Pancreas (tissue), 10 donors: ENCODE measurements at regions not wholly inside any gene's neighbourhood (a gene's known extent, or its start where the extent isn't known, plus 50 kb on each side); places are given as distances from the start of the nearest gene placed in this dataset.

ENCODE experiments used
- ATAC-seq, 4 donors: fragments of 200-7000 bp; cut with Tn5 transposase; one replicate each; pipeline versions ENCODE4 v1.8.0 to v1.9.1; 2020; ENCODE audit warnings: mild to moderate bottlenecking in 4 of 4, moderate library complexity in 4 of 4
- DNase-seq, 6 donors: peaks; one replicate each; pipeline ENCODE4 v3.0.0-alpha.2; 2020
- FAIRE-seq: peaks from 2 replicates; lab custom pipeline; 2012; peaks lifted over from hg19 to GRCh38; lab: Jason Lieb, UNC
- H3K27ac ChIP-seq, 4 donors: fragments of 200-600 bp; sonication (generic); 1 replicate in 3 of 4; 2 replicates in 1 of 4; pipeline versions ENCODE4 v1.5.0 to v1.8.0; 2020
- H3K27me3 ChIP-seq, 4 donors: fragments of 200-600 bp; one replicate each; pipeline ENCODE4 v1.8.0; 2021
- H3K36me3 ChIP-seq, 3 donors: fragments of 200-600 bp; sonication (generic) in 1 of 3; one replicate each; pipeline versions ENCODE4 v1.5.0 to v1.8.0; 2020 to 2021
- H3K4me1 ChIP-seq, 3 donors: fragments of 200-600 bp; one replicate each; pipeline ENCODE4 v1.8.0; 2021
- H3K4me3 ChIP-seq, 4 donors: fragments of 200-600 bp; sonication (generic) in 2 of 4; one replicate each; pipeline versions ENCODE4 v1.5.0 to v1.8.0; 2020 to 2021
- H3K9me3 ChIP-seq, 4 donors: fragments of 200-600 bp; one replicate each; pipeline ENCODE4 v1.8.0; 2021
- CTCF ChIP-seq, 4 donors: fragments of 200-600 bp; sonication (generic) in 3 of 4; IDR thresholded peaks; one replicate each; pipeline versions ENCODE4 v1.5.0 to v1.8.0; 2021; ENCODE audit warnings: antibody characterized with exemption in 4 of 4
- WGBS, 2 donors: extraction: QIAGEN DNeasy Blood & Tissue Kit; methylation state at CpG; one replicate each; pipeline ENCODE4 v1.1.7; 2013; 5-methylcytosine and 5-hydroxymethylcytosine counted together
- intact Hi-C, 3 donors: fragments of 100-400 bp; cut with DNase I; formaldehyde crosslinking; loops; one replicate each; pipeline versions ENCODE4 v1.11.1 to v1.14.2; 2022
- donor health status: healthy with polysubstance abuse.
- donor health status: DM: no; HTN: no; CAD: no; lungs with moderate emphysema.
- donor health status: DM: no; HTN: no; CAD: no.
- donor health status: control.
- donor health status: control.
- donor health status: Bipolar disorder and iron deficiency.
- donor health status: DM: yes; HTN: yes; CAD: no.
- donor health status: DM: no; HTN: no; CAD: no.
- donor health status: DM: no; HTN: no; CAD: no.
- donor health status: DM: yes; HTN: yes; CAD: no.

GRCh38 chrX:88621278-88621677, 125.7 kb upstream of the CPXCR1 start:
- no peak for TF ChIP-seq CTCF (IDR thresholded peaks at IDR 0.05)
- FAIRE-seq, result no peak
- no peak for ATAC-seq
- no peaks in the 10 kb centered on the region for H3K9me3 ChIP-seq
- DNase-seq, result no peak
- no peak overlapping the region for H3K4me3 ChIP-seq
- intact Hi-C loops, result no loop called here
- peaks cover 0 to 9% (median 0%) of the 10 kb centered on the region in 4 donors for H3K27me3 ChIP-seq
- WGBS, 2 donors, result 8 to 15% methylated on average over 2 of the region's 2 CpGs
- H3K4me1 ChIP-seq, result no peaks in the 10 kb centered on the region
- no peak overlapping the region for H3K27ac ChIP-seq
- H3K36me3 ChIP-seq, result no peaks in the 10 kb centered on the region

GRCh38 chrX:88655460-88655859, 91.6 kb upstream of the CPXCR1 start:
- H3K36me3 ChIP-seq, result no peaks in the 10 kb centered on the region
- H3K4me1 ChIP-seq, result no peaks in the 10 kb centered on the region
- FAIRE-seq (peak; percentile 99), DNase-seq (no peak), ATAC-seq (no peak)
- intact Hi-C loops, result no loop called here
- no peak for TF ChIP-seq CTCF (IDR thresholded peaks at IDR 0.05)
- no peak overlapping the region for H3K27ac ChIP-seq
- no peaks in the 10 kb centered on the region for H3K9me3 ChIP-seq
- H3K27me3 ChIP-seq, result peaks cover 0 to 4% (median 0%) of the 10 kb centered on the region in 4 donors
- H3K4me3 ChIP-seq, result no peak overlapping the region

- Histone ChIP-seq H3K4me3 (no peak overlapping the region), H3K27ac (no peak overlapping the region), H3K27me3 (no peaks in the 10 kb centered on the region), H3K36me3 (no peaks in the 10 kb centered on the region), H3K9me3 (no peaks in the 10 kb centered on the region), H3K4me1 (no peaks in the 10 kb centered on the region)
- intact Hi-C loops, result no loop called here
- no peak for ATAC-seq
- no peak for TF ChIP-seq CTCF (IDR thresholded peaks at IDR 0.05)
- DNase-seq, result no peak
- FAIRE-seq, result no peak
- 47 to 53% methylated on average over 1 of the region's 1 CpG for whole genome bisulfite sequencing, 2 donors
Observed at GRCh38 chrX:88660836-88661235, 86.2 kb upstream of the CPXCR1 start.

- WGBS, 2 donors, result 52 to 61% methylated on average over 4 of the region's 4 CpGs
- intact Hi-C loops, result no loop called here
- no peak for FAIRE-seq
Observed at GRCh38 chrX:88672261-88672660, 74.8 kb upstream of the CPXCR1 start.

More at GRCh38 chrX:88672261-88672660, 74.8 kb upstream of the CPXCR1 start:
- no peaks in the 10 kb centered on the region for H3K27me3 ChIP-seq
- no peaks in the 10 kb centered on the region for H3K36me3 ChIP-seq
- H3K27ac ChIP-seq, result no peak overlapping the region
- H3K4me1 ChIP-seq, result no peaks in the 10 kb centered on the region
- H3K4me3 ChIP-seq, result no peak overlapping the region
- no peaks in the 10 kb centered on the region for H3K9me3 ChIP-seq
- no peak for ATAC-seq
- no peak for TF ChIP-seq CTCF (IDR thresholded peaks at IDR 0.05)
- DNase-seq, result no peak
